HL-60 (cell line): ENCODE measurements at regions not wholly inside any gene's neighbourhood (a gene's known extent, or its start where the extent isn't known, plus 50 kb on each side); places are given as distances from the start of the nearest gene placed in this dataset.

Experiments
- CTCF ChIP-seq: IDR thresholded peaks from one replicate; pipeline ENCODE4 v1.5.1; 2011; ENCODE audit warnings: low read length, control low read depth, inconsistent platforms; ENCODE audit not compliant: insufficient read depth
- POLR2AphosphoS5 ChIP-seq: IDR thresholded peaks from 2 replicates; pipeline ENCODE4 v1.6.1; 2012; ENCODE audit warnings: low read depth
- SPI1 ChIP-seq: IDR thresholded peaks from 2 replicates; pipeline ENCODE4 v1.6.1; 2012; ENCODE audit warnings: low read depth, mild to moderate bottlenecking, borderline replicate concordance
- TF ChIP-seq, protein P1 (sequence below): IDR thresholded peaks from 2 replicates; pipeline ENCODE4 v1.6.1; 2012; ENCODE audit warnings: low read depth; ENCODE audit not compliant: insufficient replicate concordance

DNA sequence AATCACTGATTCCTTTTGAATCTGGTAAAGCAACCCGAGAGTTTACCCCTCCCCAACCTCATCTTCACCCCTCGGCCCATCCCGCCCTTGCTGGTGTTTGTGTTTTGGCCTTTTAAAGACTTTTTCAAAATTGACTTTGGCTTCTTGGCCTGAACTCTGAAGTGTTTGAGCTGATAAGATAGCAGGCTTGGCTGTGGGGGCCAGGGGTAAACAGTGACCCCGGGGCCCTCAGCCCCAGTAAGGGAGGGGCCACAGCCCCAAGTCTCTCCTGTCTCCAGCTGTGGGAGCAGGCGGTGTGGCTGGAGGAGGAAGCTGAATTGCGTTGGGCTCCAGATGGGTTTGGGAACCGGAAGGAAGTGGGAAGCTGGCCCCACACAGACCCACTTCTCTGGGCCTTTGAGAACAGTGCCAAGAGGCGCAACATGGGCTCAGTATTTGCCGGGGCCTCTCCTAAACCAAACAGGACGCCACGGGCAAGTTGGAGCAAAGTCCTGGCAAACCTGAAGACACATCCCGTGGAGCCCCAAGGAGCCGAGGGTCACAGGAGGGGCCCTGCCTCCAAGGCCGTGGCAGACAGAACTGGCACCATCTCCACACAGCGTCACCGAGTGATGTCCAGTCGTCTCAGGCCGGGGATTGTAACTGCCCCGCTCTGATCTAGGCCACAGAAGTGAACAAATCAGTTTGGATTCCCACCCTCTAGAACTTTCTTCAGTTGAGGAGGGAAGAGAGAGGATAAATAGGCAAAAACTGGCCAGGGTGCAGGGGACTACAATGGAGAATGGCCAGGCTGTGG is 54.3 kb upstream of the PTPN1 start:
- TF ChIP-seq CTCF: no peak
- TF ChIP-seq, protein P1, sequence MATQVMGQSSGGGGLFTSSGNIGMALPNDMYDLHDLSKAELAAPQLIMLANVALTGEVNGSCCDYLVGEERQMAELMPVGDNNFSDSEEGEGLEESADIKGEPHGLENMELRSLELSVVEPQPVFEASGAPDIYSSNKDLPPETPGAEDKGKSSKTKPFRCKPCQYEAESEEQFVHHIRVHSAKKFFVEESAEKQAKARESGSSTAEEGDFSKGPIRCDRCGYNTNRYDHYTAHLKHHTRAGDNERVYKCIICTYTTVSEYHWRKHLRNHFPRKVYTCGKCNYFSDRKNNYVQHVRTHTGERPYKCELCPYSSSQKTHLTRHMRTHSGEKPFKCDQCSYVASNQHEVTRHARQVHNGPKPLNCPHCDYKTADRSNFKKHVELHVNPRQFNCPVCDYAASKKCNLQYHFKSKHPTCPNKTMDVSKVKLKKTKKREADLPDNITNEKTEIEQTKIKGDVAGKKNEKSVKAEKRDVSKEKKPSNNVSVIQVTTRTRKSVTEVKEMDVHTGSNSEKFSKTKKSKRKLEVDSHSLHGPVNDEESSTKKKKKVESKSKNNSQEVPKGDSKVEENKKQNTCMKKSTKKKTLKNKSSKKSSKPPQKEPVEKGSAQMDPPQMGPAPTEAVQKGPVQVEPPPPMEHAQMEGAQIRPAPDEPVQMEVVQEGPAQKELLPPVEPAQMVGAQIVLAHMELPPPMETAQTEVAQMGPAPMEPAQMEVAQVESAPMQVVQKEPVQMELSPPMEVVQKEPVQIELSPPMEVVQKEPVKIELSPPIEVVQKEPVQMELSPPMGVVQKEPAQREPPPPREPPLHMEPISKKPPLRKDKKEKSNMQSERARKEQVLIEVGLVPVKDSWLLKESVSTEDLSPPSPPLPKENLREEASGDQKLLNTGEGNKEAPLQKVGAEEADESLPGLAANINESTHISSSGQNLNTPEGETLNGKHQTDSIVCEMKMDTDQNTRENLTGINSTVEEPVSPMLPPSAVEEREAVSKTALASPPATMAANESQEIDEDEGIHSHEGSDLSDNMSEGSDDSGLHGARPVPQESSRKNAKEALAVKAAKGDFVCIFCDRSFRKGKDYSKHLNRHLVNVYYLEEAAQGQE: no peak
- TF ChIP-seq POLR2AphosphoS5: peak; percentile 88
- peak; percentile 47; the same call in 1 of the 2 replicates for TF ChIP-seq SPI1
